Endothelial cell of umbilical vein (primary cell): ENCODE measurements at regions not wholly inside any gene's neighbourhood (a gene's known extent, or its start where the extent isn't known, plus 50 kb on each side); places are given as distances from the start of the nearest gene placed in this dataset.

Experiments used
- BruUV-seq: library from RNA; stranded (reverse); fragments of 400-500 nt; replicated peaks from 2 replicates; lab custom pipeline; 2021; lab: Mats Ljungman, UMichigan
- CTCF ChIA-PET: fragments of 300-600, 350-600 bp; sonication (Branson Sonifier 250); formaldehyde crosslinking; loops from one replicate; lab custom pipeline; 2021; ENCODE audit warnings: antibody characterized with exemption, inconsistent platforms; lab: Charles Lee
- POLR2A ChIA-PET: fragments of 300-600, 350-600 bp; sonication (Branson Sonifier 250); formaldehyde crosslinking; loops from one replicate; lab custom pipeline; 2021; ENCODE audit warnings: antibody characterized with exemption, inconsistent platforms; lab: Charles Lee
- DNase-seq: peaks from one replicate; pipeline ENCODE4 v3.0.0-alpha.2; 2011; ENCODE audit warnings: low read depth, low spot score
- FAIRE-seq: peaks from 2 replicates; lab custom pipeline; 2011; peaks lifted over from hg19 to GRCh38; lab: Jason Lieb, UNC
- H2AFZ ChIP-seq: 2 replicates; pipeline ENCODE4 v1.6.0; 2012; ENCODE audit warnings: low read depth, low read length, control low read depth, inconsistent platforms
- H3K27ac ChIP-seq: 2 replicates; pipeline ENCODE4 v1.5.1; 2011; ENCODE audit warnings: low read depth, mild to moderate bottlenecking, control low read depth, low read length, moderate library complexity; ENCODE audit not compliant: insufficient read depth
- H3K27me3 ChIP-seq, 2 experiments: 2 replicates each; pipeline versions ENCODE4 v1.6.0 to v1.6.1; 2011; ENCODE audit warnings: low read length in 2 of 2, mixed read lengths in 1 of 2; ENCODE audit not compliant: control insufficient read depth in 2 of 2, insufficient read depth in 2 of 2
- H3K36me3 ChIP-seq, 2 experiments: 2 replicates in 1 of 2; 3 replicates in 1 of 2; pipeline ENCODE4 v1.5.1; 2011; ENCODE audit warnings: low read length in 2 of 2, mild to moderate bottlenecking in 1 of 2, moderate library complexity in 1 of 2; ENCODE audit not compliant: control insufficient read depth in 2 of 2, insufficient read depth in 2 of 2; ENCODE audit errors: extremely low read depth in 1 of 2
- H3K4me1 ChIP-seq: 3 replicates; pipeline ENCODE4 v1.5.1; 2011; ENCODE audit warnings: mild to moderate bottlenecking, low read length; ENCODE audit not compliant: control insufficient read depth, insufficient read depth; ENCODE audit errors: extremely low read depth
- H3K4me2 ChIP-seq: 2 replicates; pipeline ENCODE4 v1.6.1; 2011; ENCODE audit warnings: low read length, control low read depth, mixed read lengths; ENCODE audit not compliant: insufficient read depth
- H3K4me3 ChIP-seq, 3 experiments: fragments of 200-600 bp in 1 of 3; sonication (generic), shearing (Covaris generic) in 1 of 3; replicated peaks in 1 of 3; 2 replicates each; pipeline ENCODE4 v1.5.1; 2011 to 2016; ENCODE audit warnings: control low read depth in 3 of 3, low read length in 3 of 3, mild to moderate bottlenecking in 2 of 3, inconsistent platforms in 1 of 3, low read depth in 1 of 3, moderate library complexity in 1 of 3; ENCODE audit not compliant: insufficient read depth in 1 of 3
- H3K79me2 ChIP-seq: 2 replicates; pipeline ENCODE4 v1.6.0; 2012; ENCODE audit warnings: low read length, inconsistent platforms; ENCODE audit not compliant: control insufficient read depth, insufficient read depth
- H3K9ac ChIP-seq: replicated peaks from 2 replicates; pipeline ENCODE3; 2011; ENCODE audit warnings: low read length, control low read depth; ENCODE audit not compliant: insufficient read depth; ENCODE audit errors: extremely low read depth
- H3K9me1 ChIP-seq: replicated peaks from 3 replicates; pipeline ENCODE4 v1.6.0; 2011; ENCODE audit warnings: mild to moderate bottlenecking, low read length; ENCODE audit not compliant: control insufficient read depth, insufficient read depth; ENCODE audit errors: extremely low read depth
- H3K9me3 ChIP-seq: replicated peaks from 2 replicates; pipeline ENCODE4 v1.5.1; 2012; ENCODE audit warnings: low read length, inconsistent platforms; ENCODE audit not compliant: control insufficient read depth, insufficient read depth
- H4K20me1 ChIP-seq: replicated peaks from 2 replicates; pipeline ENCODE3; 2011; ENCODE audit warnings: mild to moderate bottlenecking, low read length; ENCODE audit not compliant: control insufficient read depth, insufficient read depth; ENCODE audit errors: extremely low read depth
- CTCF ChIP-seq, 2 donors: IDR thresholded peaks; 1 replicate in 1 of 2; 2 replicates in 1 of 2; pipeline ENCODE4 v1.5.1; 2011; ENCODE audit warnings: low read length in 2 of 2, mild to moderate bottlenecking in 2 of 2, moderate library complexity in 2 of 2, control low read depth in 1 of 2, inconsistent platforms in 1 of 2, low read depth in 1 of 2; ENCODE audit not compliant: insufficient read depth in 1 of 2; ENCODE audit errors: extremely low read depth in 1 of 2
- EZH2 ChIP-seq: IDR thresholded peaks from 2 replicates; pipeline ENCODE4 v1.6.1; 2012; ENCODE audit warnings: borderline replicate concordance, low read depth, mild to moderate bottlenecking, moderate library complexity, low read length, inconsistent platforms; ENCODE audit not compliant: severe bottlenecking
- FOS ChIP-seq: IDR thresholded peaks from 2 replicates; pipeline ENCODE4 v1.6.1; 2011; ENCODE audit warnings: mild to moderate bottlenecking, low read length, moderate library complexity, borderline replicate concordance; ENCODE audit not compliant: insufficient read depth
- GATA2 ChIP-seq: IDR thresholded peaks from 2 replicates; pipeline ENCODE4 v1.7.0; 2011; ENCODE audit warnings: low read depth, mild to moderate bottlenecking, moderate library complexity, mixed read lengths, low read length; ENCODE audit not compliant: insufficient read length, insufficient read depth
- JUN ChIP-seq: IDR thresholded peaks from 2 replicates; pipeline ENCODE4 v1.6.1; 2011; ENCODE audit warnings: borderline replicate concordance, low read depth; ENCODE audit not compliant: insufficient read length, insufficient read depth
- MAX ChIP-seq: IDR thresholded peaks from 2 replicates; pipeline ENCODE4 v1.6.1; 2011; ENCODE audit not compliant: insufficient read depth, insufficient read length
- MYC ChIP-seq: IDR thresholded peaks from one replicate; pipeline ENCODE4 v1.6.1; 2011; ENCODE audit warnings: mild to moderate bottlenecking, low read depth, low read length
- POLR2A ChIP-seq: IDR thresholded peaks from 2 replicates; pipeline ENCODE4 v1.6.1; 2012; ENCODE audit warnings: low read depth, mild to moderate bottlenecking, control low read depth, low read length
- POLR2AphosphoS5 ChIP-seq: IDR thresholded peaks from 2 replicates; pipeline ENCODE4 v1.6.1; 2012; ENCODE audit warnings: low read depth, mild to moderate bottlenecking, control low read depth, low read length, moderate library complexity; ENCODE audit not compliant: insufficient read depth
- dilution Hi-C: fragments of 300-500 bp; cut with MboI; formaldehyde crosslinking; loops from one replicate; pipeline ENCODE4 v1.15.0; 2019; ENCODE audit warnings: low sequenced_read_pairs; ENCODE audit not compliant: extremely low pct_ligation_motif_present
- intact Hi-C: fragments of 100-400 bp; cut with micrococcal nuclease; formaldehyde crosslinking; loops from one replicate; pipeline ENCODE4 v1.10.0; 2022

- Histone ChIP-seq H3K9ac (no peak overlapping the region), H3K79me2 (no peaks in the 10 kb centered on the region), H4K20me1 (no peaks in the 10 kb centered on the region), H3K9me1 (no peaks in the 10 kb centered on the region), H2AFZ (no peak overlapping the region), H3K27ac (no peak overlapping the region), H3K4me2 (no peak overlapping the region), H3K27me3 (no peaks in the 10 kb centered on the region), H3K4me3 (no peak overlapping the region), H3K36me3 (no peaks in the 10 kb centered on the region), H3K9me3 (no peaks in the 10 kb centered on the region), H3K4me1 (peaks cover 16% of the 10 kb centered on the region)
- ChIA-PET CTCF (interaction anchor here (5.8 kb wide), 1 partner anchor 159 kb away, joined by 21 read pairs; no protein-coding TSS in a partner anchor), POLR2A (no interaction called here)
- BruUV-seq = no TSS peak
- DNase-seq (no peak), FAIRE-seq (no peak)
- intact Hi-C loops (no loop called here), dilution Hi-C loops (no loop called here)
- TF ChIP-seq POLR2A (no peak), EZH2 (no peak), MYC (no peak), MAX (no peak), FOS (no peak), JUN (no peak), CTCF (IDR thresholded peaks at IDR 0.05; ENCODE audit: extremely low read depth in 1 of 2, insufficient read depth in 1 of 2, low read depth in 1 of 2, low read length in 2 of 2) (no peak), GATA2 (no peak), POLR2AphosphoS5 (no peak)
Observed at GRCh38 chr5:68446070-68446357, 230.5 kb downstream of the PIK3R1 start.
